ENCODE measurements at regions not wholly inside any gene's neighbourhood (a gene's known extent, or its start where the extent isn't known, plus 50 kb on each side); places are given as distances from the start of the nearest gene placed in this dataset.
A peak's percentile ranks its signal among the peaks of the same experiment; 100 is the strongest.

GRCh38 chr9:107983762-107984161, 494.2 kb upstream of the KLF4 start:
- DNase-seq: no peak

GRCh38 chr9:107983181-107983603, 493.6 kb upstream of the KLF4 start:
- DNase-seq: no peak

GRCh38 chr9:107982745-107983144, 493.2 kb upstream of the KLF4 start:
- no peak for DNase-seq

GRCh38 chr9:107982001-107982400, 492.4 kb upstream of the KLF4 start:
- DNase-seq: no peak

GRCh38 chr9:107980984-107981383, 491.4 kb upstream of the KLF4 start:
- DNase-seq: no peak

- peak; percentile 65 for DNase-seq
Measured at GRCh38 chr9:107976767-107977166, 487.2 kb upstream of the KLF4 start.

GRCh38 chr9:107975426-107976010, 485.9 kb upstream of the KLF4 start:
- DNase-seq: no peak

- DNase-seq: no peak
Measured at GRCh38 chr9:107973451-107973850, 483.9 kb upstream of the KLF4 start.

GRCh38 chr9:107972346-107972745, 482.8 kb upstream of the KLF4 start:
- DNase-seq: no peak

- DNase-seq: no peak
Measured at GRCh38 chr9:107971241-107971640, 481.7 kb upstream of the KLF4 start.

GRCh38 chr9:107970726-107971125, 481.2 kb upstream of the KLF4 start:
- no peak for DNase-seq

- DNase-seq: no peak
Measured at GRCh38 chr9:107969727-107970126, 480.2 kb upstream of the KLF4 start.

GRCh38 chr9:107969141-107969540, 479.6 kb upstream of the KLF4 start:
- DNase-seq: no peak

- DNase-seq: no peak
Measured at GRCh38 chr9:107963246-107963645, 473.7 kb upstream of the KLF4 start.

GRCh38 chr9:107960916-107961315, 471.3 kb upstream of the KLF4 start:
- no peak for DNase-seq

- DNase-seq: no peak
Measured at GRCh38 chr9:107954312-107954711, 464.7 kb upstream of the KLF4 start.

- no peak for DNase-seq
Measured at GRCh38 chr9:107953556-107954125, 464.1 kb upstream of the KLF4 start.

GRCh38 chr9:107952773-107953172, 463.2 kb upstream of the KLF4 start:
- no peak for DNase-seq

GRCh38 chr9:107951511-107951910, 461.9 kb upstream of the KLF4 start:
- DNase-seq: no peak

- DNase-seq: no peak
Measured at GRCh38 chr9:107949061-107949460, 459.5 kb upstream of the KLF4 start.

GRCh38 chr9:107948601-107949000, 459.0 kb upstream of the KLF4 start:
- DNase-seq: no peak

GRCh38 chr9:107948086-107948485, 458.5 kb upstream of the KLF4 start:
- no peak for DNase-seq

- DNase-seq: no peak
Measured at GRCh38 chr9:107946364-107947141, 457.0 kb upstream of the KLF4 start.

GRCh38 chr9:107945961-107946360, 456.4 kb upstream of the KLF4 start:
- no peak for DNase-seq

All from tongue (tissue), 1 donor.